SK-N-SH (cell line): ENCODE measurements at regions not wholly inside any gene's neighbourhood (a gene's known extent, or its start where the extent isn't known, plus 50 kb on each side); places are given as distances from the start of the nearest gene placed in this dataset.

ENCODE experiments used
- CTCF ChIA-PET: fragments of 300-600, 350-600 bp; formaldehyde crosslinking; extraction: SDS; loops from one replicate; lab custom pipeline; 2021; lab: Yijun Ruan, JAX
- POLR2A ChIA-PET: fragments of 350-600 bp; sonication (Branson Sonifier 250); formaldehyde crosslinking; extraction: SDS; loops from one replicate; lab custom pipeline; 2020; ENCODE audit warnings: antibody characterized with exemption, inconsistent platforms; lab: Yijun Ruan, JAX
- DNase-seq: peaks from one replicate; pipeline ENCODE4 v3.0.0; 2012
- H2AFZ ChIP-seq: fragments of 200-600 bp; sonication (generic); 2 replicates; pipeline ENCODE4 v1.8.1; 2016; ENCODE audit warnings: antibody characterized with exemption, mild to moderate bottlenecking, low read depth
- H3F3A ChIP-seq: fragments of 200-600 bp; sonication (generic); replicated peaks from 2 replicates; pipeline ENCODE3; 2016; ENCODE audit warnings: antibody characterized with exemption, mild to moderate bottlenecking; ENCODE audit not compliant: insufficient read depth
- H3K27ac ChIP-seq, 2 experiments: fragments of 200-500 bp in 1 of 2; fragments of 200-600 bp in 1 of 2; sonication (Bioruptor generic) in 1 of 2; sonication (generic), shearing (Covaris generic) in 1 of 2; 2 replicates each; pipeline versions ENCODE4 v1.5.1 to v1.6.1; 2014 to 2016; ENCODE audit warnings: low read depth in 2 of 2, inconsistent platforms in 1 of 2, low read length in 1 of 2, mild to moderate bottlenecking in 1 of 2, mixed read lengths in 1 of 2
- H3K27me3 ChIP-seq: fragments of 200-600 bp; sonication (generic), shearing (Covaris generic); 2 replicates; pipeline ENCODE4 v1.6.1; 2016; ENCODE audit warnings: mixed run types; ENCODE audit not compliant: insufficient read depth
- H3K36me3 ChIP-seq, 2 experiments: fragments of 200-500 bp in 1 of 2; fragments of 200-600 bp in 1 of 2; sonication (Bioruptor generic) in 1 of 2; sonication (generic) in 1 of 2; replicated peaks in 1 of 2; 2 replicates each; pipeline versions ENCODE3 to v1.5.1; 2014 to 2016; ENCODE audit warnings: low read length in 1 of 2, mild to moderate bottlenecking in 1 of 2; ENCODE audit not compliant: insufficient read depth in 2 of 2, control insufficient read depth in 1 of 2
- H3K4me1 ChIP-seq, 2 experiments: fragments of 200-500 bp in 1 of 2; fragments of 200-600 bp in 1 of 2; sonication (Bioruptor generic) in 1 of 2; sonication (generic), shearing (Covaris generic) in 1 of 2; 2 replicates each; pipeline versions ENCODE4 v1.5.1 to v1.6.1; 2014 to 2016; ENCODE audit warnings: low read depth in 1 of 2, low read length in 1 of 2, mixed run types in 1 of 2; ENCODE audit not compliant: insufficient read depth in 2 of 2, control insufficient read depth in 1 of 2
- H3K4me2 ChIP-seq: fragments of 200-600 bp; sonication (generic), shearing (Covaris generic); 2 replicates; pipeline ENCODE4 v1.6.1; 2017; ENCODE audit warnings: mixed run types
- H3K4me3 ChIP-seq, 2 experiments: fragments of 200-500 bp in 1 of 2; fragments of 200-600 bp in 1 of 2; sonication (Bioruptor generic) in 1 of 2; sonication (generic), shearing (Covaris generic) in 1 of 2; 2 replicates each; pipeline versions ENCODE4 v1.5.1 to v1.8.1; 2014 to 2016; ENCODE audit warnings: low read depth in 2 of 2, inconsistent platforms in 1 of 2, low read length in 1 of 2, mild to moderate bottlenecking in 1 of 2, mixed read lengths in 1 of 2, moderate library complexity in 1 of 2
- H3K79me2 ChIP-seq: fragments of 200-600 bp; sonication (generic); 2 replicates; pipeline ENCODE4 v1.8.1; 2017; ENCODE audit warnings: mild to moderate bottlenecking; ENCODE audit not compliant: insufficient read depth
- H3K9ac ChIP-seq: fragments of 200-600 bp; sonication (generic); 2 replicates; pipeline ENCODE4 v1.6.1; 2017; ENCODE audit warnings: mixed run types
- H3K9me2 ChIP-seq: fragments of 200-600 bp; sonication (generic); 2 replicates; pipeline ENCODE4 v1.6.1; 2017; ENCODE audit warnings: mixed run types
- H3K9me3 ChIP-seq: fragments of 200-600 bp; sonication (generic); 2 replicates; pipeline ENCODE4 v1.6.1; 2017; ENCODE audit warnings: mixed run types, mild to moderate bottlenecking, moderate library complexity
- H4K20me1 ChIP-seq: fragments of 200-600 bp; sonication (generic); 2 replicates; pipeline ENCODE4 v1.6.1; 2017; ENCODE audit warnings: mild to moderate bottlenecking, mixed run types; ENCODE audit not compliant: insufficient read depth
- CHD2 ChIP-seq: fragments of 150-350 bp; IDR thresholded peaks from 2 replicates; pipeline ENCODE4 v1.6.1; 2018; ENCODE audit warnings: low read length; ENCODE audit not compliant: partially characterized antibody
- CTCF ChIP-seq: fragments of 200-600 bp; sonication (generic); IDR thresholded peaks from 2 replicates; pipeline ENCODE4 v1.6.1; 2017; ENCODE audit warnings: antibody characterized with exemption, mild to moderate bottlenecking, moderate library complexity
- GABPA ChIP-seq: IDR thresholded peaks from 2 replicates; pipeline ENCODE4 v1.4.0; 2012; ENCODE audit warnings: low read depth, mild to moderate bottlenecking
- GATA2 ChIP-seq: sonication (generic); formaldehyde crosslinking; IDR thresholded peaks from 2 replicates; pipeline ENCODE4 v1.5.0; 2020; ENCODE audit warnings: mild to moderate bottlenecking, missing genetic modification reagents
- IRF3 ChIP-seq: fragments of 150-350 bp; IDR thresholded peaks from 2 replicates; pipeline ENCODE4 v1.6.1; 2016; ENCODE audit warnings: mild to moderate bottlenecking, low read depth, low read length
- MXI1 ChIP-seq: IDR thresholded peaks from 2 replicates; pipeline ENCODE4 v1.6.1; 2012; ENCODE audit warnings: mild to moderate bottlenecking, low read depth, low read length, improper control_type of control experiment
- POLR2AphosphoS5 ChIP-seq: IDR thresholded peaks from 2 replicates; pipeline ENCODE4 v1.6.1; 2012; ENCODE audit warnings: low read depth, low read length
- RFX5 ChIP-seq: IDR thresholded peaks from 2 replicates; pipeline ENCODE4 v1.6.1; 2012; ENCODE audit warnings: mild to moderate bottlenecking, improper control_type of control experiment, low read length
- SIN3A ChIP-seq: IDR thresholded peaks from 2 replicates; pipeline ENCODE4 v1.6.1; 2012; ENCODE audit warnings: low read depth, mild to moderate bottlenecking, low read length, moderate library complexity, borderline replicate concordance
- SMC3 ChIP-seq: IDR thresholded peaks from 2 replicates; pipeline ENCODE4 v1.6.1; 2012; ENCODE audit warnings: low read depth, low read length, improper control_type of control experiment
- TEAD4 ChIP-seq: IDR thresholded peaks from 2 replicates; pipeline ENCODE4 v1.4.0; 2012; ENCODE audit warnings: mild to moderate bottlenecking, borderline replicate concordance; ENCODE audit not compliant: insufficient read depth
- WGBS: methylation state at CpG from one replicate; pipeline ENCODE4 v1.1.6; 2017; ENCODE audit warnings: low lambda C conversion rate; 5-methylcytosine and 5-hydroxymethylcytosine counted together

GRCh38 chr22:49613108-49613507, 214.6 kb downstream of the BRD1 start:
- no peaks in the 10 kb centered on the region for H4K20me1 ChIP-seq
- no peaks in the 10 kb centered on the region for H3K36me3 ChIP-seq
- H3F3A ChIP-seq = no peaks in the 10 kb centered on the region
- TF ChIP-seq SIN3A = no peak
- TF ChIP-seq CHD2 = no peak
- no peak for TF ChIP-seq TEAD4
- no peak for TF ChIP-seq CTCF
- TF ChIP-seq RFX5 = no peak
- no peak for TF ChIP-seq GATA2 (CRISPR knock-in tag)
- TF ChIP-seq SMC3 = no peak
- no peak for TF ChIP-seq IRF3
- TF ChIP-seq POLR2AphosphoS5 = no peak
- TF ChIP-seq, all 33 proteins: peak for 0
- Histone ChIP-seq H3K4me1 (no peaks in the 10 kb centered on the region), H3K27ac (no peak overlapping the region), H3K9ac (no peak overlapping the region), H2AFZ (no peak overlapping the region), H3K9me2 (no peaks in the 10 kb centered on the region), H3K9me3 (no peaks in the 10 kb centered on the region), H3K4me3 (no peak overlapping the region), H3K27me3 (no peaks in the 10 kb centered on the region; the same call in 1 of the 2 replicates), H3K4me2 (no peak overlapping the region), H3K79me2 (no peaks in the 10 kb centered on the region)
- POLR2A ChIA-PET = no interaction called here
- CTCF ChIA-PET = no interaction called here
- WGBS = 18% methylated on average over 5 of the region's 5 CpGs
- no peak for DNase-seq

GRCh38 chr22:49609207-49609876, 218.3 kb downstream of the BRD1 start:
- CTCF ChIA-PET = no interaction called here
- Histone ChIP-seq H3K4me2 (no peak overlapping the region), H3K9ac (no peak overlapping the region), H3K27me3 (no peaks in the 10 kb centered on the region; the same call in 1 of the 2 replicates), H3K27ac (no peak overlapping the region), H2AFZ (no peak overlapping the region), H3K36me3 (no peaks in the 10 kb centered on the region), H3K9me2 (no peaks in the 10 kb centered on the region), H3K9me3 (no peaks in the 10 kb centered on the region), H3K4me3 (no peak overlapping the region), H4K20me1 (no peaks in the 10 kb centered on the region), H3F3A (no peaks in the 10 kb centered on the region), H3K79me2 (no peaks in the 10 kb centered on the region), H3K4me1 (no peaks in the 10 kb centered on the region)
- no peak for DNase-seq
- POLR2A ChIA-PET = no interaction called here
- TF ChIP-seq GABPA = no peak
- no peak for TF ChIP-seq MXI1
- WGBS = 22% methylated on average over 14 of the region's 24 CpGs
